Natural killer cell (primary cell): ENCODE measurements at regions not wholly inside any gene's neighbourhood (a gene's known extent, or its start where the extent isn't known, plus 50 kb on each side); places are given as distances from the start of the nearest gene placed in this dataset.

Experiments used
- ATAC-seq, 3 donors: fragments of 150-1000 bp in 2 of 3; fragments of 200-7000 bp in 1 of 3; cut with Tn5 transposase; 1 replicate in 1 of 3; 2 replicates in 2 of 3; pipeline ENCODE4 v1.10.0; 2021; ENCODE audit warnings: mild to moderate bottlenecking in 2 of 3, moderate library complexity in 2 of 3
- DNase-seq, 2 donors: peaks; one replicate each; pipeline versions ENCODE4 v3.0.0 to v3.0.0-alpha.2; 2013 to 2021; ENCODE audit warnings: mixed read lengths in 1 of 2
- H3K27ac ChIP-seq: one replicate; pipeline ENCODE4 v1.5.1; 2013; ENCODE audit warnings: mild to moderate bottlenecking, low read length
- H3K27me3 ChIP-seq: one replicate; pipeline ENCODE4 v1.6.1; 2013; ENCODE audit warnings: low read length; ENCODE audit not compliant: control insufficient read depth, insufficient read depth
- H3K36me3 ChIP-seq: one replicate; pipeline ENCODE4 v1.6.1; 2013; ENCODE audit warnings: low read length; ENCODE audit not compliant: control insufficient read depth, insufficient read depth
- H3K4me1 ChIP-seq: one replicate; pipeline ENCODE4 v1.6.1; 2013; ENCODE audit warnings: low read length; ENCODE audit not compliant: control insufficient read depth, insufficient read depth
- H3K4me3 ChIP-seq: one replicate; pipeline ENCODE4 v1.5.1; 2013; ENCODE audit warnings: low read length
- H3K9me3 ChIP-seq: one replicate; pipeline ENCODE4 v1.6.1; 2013; ENCODE audit warnings: low read length; ENCODE audit not compliant: control insufficient read depth, insufficient read depth
- H3K27ac Mint-ChIP-seq, 2 donors: one replicate each; pipeline ENCODE4 v1.8.0; 2022; ENCODE audit warnings: mild to moderate bottlenecking in 2 of 2, mixed read lengths in 2 of 2, moderate library complexity in 1 of 2
- H3K27me3 Mint-ChIP-seq, 2 donors: one replicate each; pipeline ENCODE4 v1.8.0; 2022; ENCODE audit warnings: low read depth in 2 of 2, mixed read lengths in 2 of 2
- H3K36me3 Mint-ChIP-seq: one replicate; pipeline ENCODE4 v1.8.0; 2022; ENCODE audit warnings: mixed read lengths
- H3K4me1 Mint-ChIP-seq, 2 donors: one replicate each; pipeline ENCODE4 v1.8.0; 2022; ENCODE audit warnings: mixed read lengths in 2 of 2
- H3K4me3 Mint-ChIP-seq: one replicate; pipeline ENCODE4 v1.8.0; 2022; ENCODE audit warnings: mild to moderate bottlenecking, moderate library complexity, mixed read lengths
- H3K9me3 Mint-ChIP-seq, 2 donors: one replicate each; pipeline ENCODE4 v1.8.0; 2022; ENCODE audit warnings: mixed read lengths in 2 of 2
- WGBS: methylation state at CpG from one replicate; pipeline ENCODE4 v1.1.7; 2013; ENCODE audit warnings: missing lambda C conversion rate; ENCODE audit not compliant: insufficient coverage; 5-methylcytosine and 5-hydroxymethylcytosine counted together
- intact Hi-C: fragments of 100-400 bp; cut with micrococcal nuclease; formaldehyde crosslinking; loops from one replicate; pipeline ENCODE4 v1.14.2; 2022
- TF ChIP-seq, protein P1 (sequence below): fragments of 200-600 bp; IDR thresholded peaks from one replicate; pipeline ENCODE4 v1.8.0; 2022; ENCODE audit warnings: antibody characterized with exemption

DNA sequence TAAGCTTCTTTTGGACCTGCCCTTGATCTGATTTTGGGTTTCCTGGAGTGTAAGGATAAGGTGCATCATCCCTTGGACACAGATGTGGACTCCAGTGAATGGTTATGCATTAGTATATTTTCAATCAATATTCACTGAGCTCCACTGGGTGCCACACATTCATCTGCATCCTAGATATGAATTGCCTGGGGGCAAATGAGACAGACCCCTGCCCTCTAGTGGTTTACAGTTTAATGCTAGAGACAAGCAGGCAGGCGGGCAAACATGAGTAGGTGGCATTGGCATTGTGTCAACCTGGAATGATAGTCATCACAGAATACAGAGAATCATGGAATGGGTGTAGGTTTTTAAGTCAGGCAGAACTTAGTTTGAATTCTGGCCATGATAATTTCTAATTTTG, 252.5 kb upstream of the SOX14 start:
- H3K27ac ChIP-seq: no peak overlapping the region
- H3K9me3 Mint-ChIP-seq: peaks cover 3 to 7% of the 10 kb centered on the region in 2 donors
- 86% methylated on average over 1 of the region's 1 CpG for WGBS
- H3K4me1 ChIP-seq: no peaks in the 10 kb centered on the region
- H3K27ac Mint-ChIP-seq: no peak overlapping the region
- H3K27me3 Mint-ChIP-seq: no peaks in the 10 kb centered on the region
- no peak overlapping the region for H3K4me3 ChIP-seq
- intact Hi-C loops: no loop called here
- DNase-seq (no peak), ATAC-seq (no peak)
- H3K27me3 ChIP-seq: no peaks in the 10 kb centered on the region
- no peaks in the 10 kb centered on the region for H3K36me3 ChIP-seq
- H3K4me3 Mint-ChIP-seq: no peak overlapping the region
- no peaks in the 10 kb centered on the region for H3K36me3 Mint-ChIP-seq
- TF ChIP-seq, protein P1, sequence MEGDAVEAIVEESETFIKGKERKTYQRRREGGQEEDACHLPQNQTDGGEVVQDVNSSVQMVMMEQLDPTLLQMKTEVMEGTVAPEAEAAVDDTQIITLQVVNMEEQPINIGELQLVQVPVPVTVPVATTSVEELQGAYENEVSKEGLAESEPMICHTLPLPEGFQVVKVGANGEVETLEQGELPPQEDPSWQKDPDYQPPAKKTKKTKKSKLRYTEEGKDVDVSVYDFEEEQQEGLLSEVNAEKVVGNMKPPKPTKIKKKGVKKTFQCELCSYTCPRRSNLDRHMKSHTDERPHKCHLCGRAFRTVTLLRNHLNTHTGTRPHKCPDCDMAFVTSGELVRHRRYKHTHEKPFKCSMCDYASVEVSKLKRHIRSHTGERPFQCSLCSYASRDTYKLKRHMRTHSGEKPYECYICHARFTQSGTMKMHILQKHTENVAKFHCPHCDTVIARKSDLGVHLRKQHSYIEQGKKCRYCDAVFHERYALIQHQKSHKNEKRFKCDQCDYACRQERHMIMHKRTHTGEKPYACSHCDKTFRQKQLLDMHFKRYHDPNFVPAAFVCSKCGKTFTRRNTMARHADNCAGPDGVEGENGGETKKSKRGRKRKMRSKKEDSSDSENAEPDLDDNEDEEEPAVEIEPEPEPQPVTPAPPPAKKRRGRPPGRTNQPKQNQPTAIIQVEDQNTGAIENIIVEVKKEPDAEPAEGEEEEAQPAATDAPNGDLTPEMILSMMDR: no peak
- H3K9me3 ChIP-seq: peaks cover 4% of the 10 kb centered on the region
- H3K4me1 Mint-ChIP-seq: no peaks in the 10 kb centered on the region

DNA sequence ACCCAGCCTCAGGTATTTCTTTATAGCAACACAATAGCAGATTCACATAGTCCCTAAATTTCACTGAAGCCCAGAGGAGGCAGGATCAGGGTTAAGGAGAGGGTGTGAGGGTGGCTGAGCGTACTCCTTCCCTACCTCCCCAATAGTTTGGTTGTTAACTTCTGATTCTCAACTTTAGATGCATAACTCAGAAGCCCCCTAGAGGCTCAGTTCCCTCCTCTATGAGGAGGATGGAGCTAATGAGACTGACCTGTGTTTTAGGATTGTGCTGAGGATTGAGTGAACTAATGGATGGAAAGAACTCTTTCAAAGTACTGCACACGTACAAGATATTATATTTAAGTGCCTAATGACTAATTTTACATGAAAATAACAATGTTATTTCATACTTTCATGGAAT, 249.3 kb upstream of the SOX14 start:
- Histone ChIP-seq H3K9me3 (peaks cover 3% of the 10 kb centered on the region), H3K4me1 (no peaks in the 10 kb centered on the region), H3K27me3 (no peaks in the 10 kb centered on the region), H3K27ac (no peak overlapping the region), H3K36me3 (no peaks in the 10 kb centered on the region), H3K4me3 (no peak overlapping the region)
- Mint-ChIP-seq H3K27ac (no peak overlapping the region), H3K9me3 (peaks cover 6 to 13% of the 10 kb centered on the region in 2 donors), H3K4me1 (no peaks in the 10 kb centered on the region), H3K4me3 (no peak overlapping the region), H3K27me3 (no peaks in the 10 kb centered on the region), H3K36me3 (no peaks in the 10 kb centered on the region)
- no peak for ATAC-seq
- DNase-seq: no peak
- TF ChIP-seq, protein P1: no peak
- intact Hi-C loops: no loop called here
- no CpG with 5 or more reads among the region's 2 CpGs for WGBS

DNA sequence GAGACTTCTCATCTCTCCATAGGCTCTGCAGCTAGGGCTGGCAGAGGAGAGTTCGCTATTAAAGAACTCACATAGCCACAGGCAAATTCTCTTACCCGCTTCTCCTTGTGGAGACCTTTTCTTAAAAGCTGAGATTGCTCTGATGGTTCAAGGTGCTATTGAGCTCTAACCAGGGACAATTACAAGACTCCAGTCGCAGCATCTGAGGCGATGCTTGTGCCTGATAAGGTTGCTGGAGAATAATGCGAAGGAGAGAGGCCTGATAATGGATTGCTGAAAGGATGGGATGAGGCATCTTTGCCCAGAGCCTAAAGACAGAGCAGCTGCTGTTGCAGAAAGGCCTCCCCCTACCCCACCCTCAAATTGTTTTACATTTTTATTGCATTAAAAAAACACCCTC, 244.5 kb upstream of the SOX14 start:
- no peak overlapping the region for H3K4me3 Mint-ChIP-seq
- H3K4me3 ChIP-seq: no peak overlapping the region
- TF ChIP-seq, protein P1: no peak

DNA sequence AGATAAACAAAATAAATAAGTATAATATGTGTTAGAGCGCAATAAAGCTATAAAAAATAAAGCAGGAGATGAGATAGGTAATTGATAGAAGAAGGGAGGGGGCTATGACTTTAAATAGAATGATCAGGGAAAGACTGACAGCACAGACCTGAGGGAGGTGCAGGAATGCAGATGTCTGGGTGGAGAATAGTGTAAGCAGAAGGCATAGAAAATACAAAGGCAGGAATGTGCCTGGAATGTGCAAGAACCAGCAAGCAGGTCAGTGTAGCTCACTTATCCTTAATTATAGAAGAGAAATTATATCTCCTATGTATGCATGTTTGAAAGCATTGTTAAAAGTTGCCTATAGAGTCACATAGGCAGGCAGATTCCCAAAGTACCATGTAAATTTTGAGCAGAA, 239.4 kb upstream of the SOX14 start:
- no peaks in the 10 kb centered on the region for H3K4me1 Mint-ChIP-seq
- no peak overlapping the region for H3K4me3 Mint-ChIP-seq
- H3K36me3 Mint-ChIP-seq: no peaks in the 10 kb centered on the region
- H3K27me3 Mint-ChIP-seq: no peaks in the 10 kb centered on the region
- ATAC-seq (no peak), DNase-seq (no peak)
- WGBS: 95% methylated on average over 1 of the region's 1 CpG
- Histone ChIP-seq H3K27ac (no peak overlapping the region), H3K4me3 (no peak overlapping the region), H3K9me3 (no peaks in the 10 kb centered on the region), H3K4me1 (no peaks in the 10 kb centered on the region), H3K27me3 (no peaks in the 10 kb centered on the region), H3K36me3 (no peaks in the 10 kb centered on the region)
- intact Hi-C loops: no loop called here
- TF ChIP-seq, protein P1: no peak
- no peak overlapping the region for H3K27ac Mint-ChIP-seq
- peaks cover 9 to 15% of the 10 kb centered on the region in 2 donors for H3K9me3 Mint-ChIP-seq

More for the DNA sequence above, 244.5 kb upstream of the SOX14 start:
- no peaks in the 10 kb centered on the region for H3K36me3 Mint-ChIP-seq
- no peaks in the 10 kb centered on the region for H3K27me3 Mint-ChIP-seq
- intact Hi-C loops: no loop called here
- Histone ChIP-seq H3K4me1 (no peaks in the 10 kb centered on the region), H3K27ac (no peak overlapping the region), H3K36me3 (no peaks in the 10 kb centered on the region), H3K9me3 (no peaks in the 10 kb centered on the region), H3K27me3 (no peaks in the 10 kb centered on the region)
- no peak overlapping the region for H3K27ac Mint-ChIP-seq
- ATAC-seq (no peak), DNase-seq (no peak)
- peaks cover 12 to 13% of the 10 kb centered on the region in 2 donors for H3K9me3 Mint-ChIP-seq
- WGBS: 78% methylated on average over 5 of the region's 5 CpGs
- H3K4me1 Mint-ChIP-seq: no peaks in the 10 kb centered on the region
